CD14-positive monocyte (primary cell): ENCODE measurements at regions not wholly inside any gene's neighbourhood (a gene's known extent, or its start where the extent isn't known, plus 50 kb on each side); places are given as distances from the start of the nearest gene placed in this dataset.

Experiments
- DNase-seq, 3 donors: peaks; one replicate each; pipeline ENCODE4 v3.0.0-alpha.2; 2011 to 2022
- H2AFZ ChIP-seq: 2 replicates; pipeline ENCODE4 v1.6.0; 2012; ENCODE audit warnings: mild to moderate bottlenecking, low read depth, low read length, inconsistent platforms; ENCODE audit not compliant: insufficient read depth, poor library complexity, severe bottlenecking
- H3K27ac ChIP-seq, 2 donors: 1 replicate in 1 of 2; 2 replicates in 1 of 2; pipeline ENCODE4 v1.5.1; 2012 to 2013; ENCODE audit warnings: low read length in 2 of 2, control low read depth in 1 of 2, inconsistent platforms in 1 of 2, low read depth in 1 of 2, mild to moderate bottlenecking in 1 of 2
- H3K27me3 ChIP-seq, 2 donors: one replicate each; pipeline versions ENCODE4 v1.6.0 to v1.6.1; 2011 to 2013; ENCODE audit warnings: low read length in 2 of 2; ENCODE audit not compliant: control insufficient read depth in 2 of 2, insufficient read depth in 2 of 2
- H3K36me3 ChIP-seq, 2 donors: replicated peaks in 1 of 2; 1 replicate in 1 of 2; 2 replicates in 1 of 2; pipeline versions ENCODE4 v1.5.1 to v1.6.1; 2012 to 2013; ENCODE audit warnings: low read length in 2 of 2, control low read depth in 1 of 2, inconsistent platforms in 1 of 2, mild to moderate bottlenecking in 1 of 2; ENCODE audit not compliant: insufficient read depth in 2 of 2, control insufficient read depth in 1 of 2
- H3K4me1 ChIP-seq, 2 donors: 1 replicate in 1 of 2; 2 replicates in 1 of 2; pipeline versions ENCODE4 v1.5.1 to v1.6.1; 2012 to 2013; ENCODE audit warnings: low read length in 2 of 2, control low read depth in 1 of 2, inconsistent platforms in 1 of 2, mild to moderate bottlenecking in 1 of 2, moderate library complexity in 1 of 2; ENCODE audit not compliant: insufficient read depth in 2 of 2, control insufficient read depth in 1 of 2
- H3K4me2 ChIP-seq: replicated peaks from 2 replicates; pipeline ENCODE3; 2012; ENCODE audit warnings: low read length, moderate library complexity, mild to moderate bottlenecking; ENCODE audit not compliant: poor library complexity, severe bottlenecking; ENCODE audit errors: extremely low read depth
- H3K4me3 ChIP-seq, 3 experiments: fragments of 200-600 bp in 1 of 3; sonication (generic) in 1 of 3; replicated peaks in 1 of 3; 1 replicate in 2 of 3; 2 replicates in 1 of 3; pipeline ENCODE4 v1.5.1; 2011 to 2013; ENCODE audit warnings: low read length in 3 of 3, mild to moderate bottlenecking in 3 of 3, control low read depth in 2 of 3, low read depth in 2 of 3, inconsistent platforms in 1 of 3, moderate library complexity in 1 of 3
- H3K79me2 ChIP-seq: 2 replicates; pipeline ENCODE4 v1.6.0; 2012; ENCODE audit warnings: mild to moderate bottlenecking, control low read depth, inconsistent platforms, low read length, moderate library complexity; ENCODE audit not compliant: insufficient read depth
- H3K9ac ChIP-seq: 2 replicates; pipeline ENCODE4 v1.6.0; 2017; ENCODE audit warnings: low read length, mild to moderate bottlenecking; ENCODE audit not compliant: insufficient read depth, poor library complexity, severe bottlenecking
- H3K9me3 ChIP-seq, 2 donors: replicated peaks in 1 of 2; 1 replicate in 1 of 2; 2 replicates in 1 of 2; pipeline versions ENCODE4 v1.5.1 to v1.6.1; 2012 to 2013; ENCODE audit warnings: low read length in 2 of 2, control low read depth in 1 of 2; ENCODE audit not compliant: control insufficient read depth in 1 of 2, insufficient read depth in 1 of 2
- H4K20me1 ChIP-seq: 2 replicates; pipeline ENCODE4 v1.6.0; 2012; ENCODE audit warnings: mild to moderate bottlenecking, low read length, control low read depth, moderate library complexity; ENCODE audit not compliant: insufficient read depth
- H3K27ac Mint-ChIP-seq, 7 donors: one replicate each; pipeline ENCODE4 v1.8.0; 2020; ENCODE audit warnings: mild to moderate bottlenecking in 7 of 7, mixed read lengths in 7 of 7, moderate library complexity in 6 of 7, inconsistent platforms in 2 of 7
- H3K27me3 Mint-ChIP-seq, 3 donors: one replicate each; pipeline ENCODE4 v1.8.0; 2021 to 2022; ENCODE audit warnings: low read depth in 3 of 3, mild to moderate bottlenecking in 3 of 3, mixed read lengths in 3 of 3, moderate library complexity in 3 of 3, inconsistent platforms in 1 of 3
- H3K36me3 Mint-ChIP-seq, 2 donors: one replicate each; pipeline ENCODE4 v1.8.0; 2020; ENCODE audit warnings: mixed read lengths in 2 of 2, inconsistent platforms in 1 of 2, mild to moderate bottlenecking in 1 of 2
- H3K4me1 Mint-ChIP-seq: one replicate; pipeline ENCODE4 v1.8.0; 2020; ENCODE audit warnings: mild to moderate bottlenecking, mixed read lengths
- H3K4me3 Mint-ChIP-seq, 2 donors: one replicate each; pipeline ENCODE4 v1.8.0; 2020; ENCODE audit warnings: mild to moderate bottlenecking in 2 of 2, mixed read lengths in 2 of 2, moderate library complexity in 1 of 2
- H3K9me3 Mint-ChIP-seq, 7 donors: one replicate each; pipeline ENCODE4 v1.8.0; 2020 to 2022; ENCODE audit warnings: mixed read lengths in 7 of 7, mild to moderate bottlenecking in 6 of 7, moderate library complexity in 6 of 7, inconsistent platforms in 2 of 7
- whole genome bisulfite sequencing: methylation state at CpG from one replicate; pipeline ENCODE4 v1.1.5; 2013; ENCODE audit warnings: missing lambda C conversion rate; ENCODE audit not compliant: insufficient coverage; 5-methylcytosine and 5-hydroxymethylcytosine counted together
- intact Hi-C, 2 donors: fragments of 100-400 bp; cut with micrococcal nuclease; formaldehyde crosslinking; loops; one replicate each; pipeline versions ENCODE4 v1.15.0 to v1.15.1; 2023
- TF ChIP-seq, protein P1 (sequence below): fragments of 200-600 bp; IDR thresholded peaks from one replicate; pipeline ENCODE4 v1.8.0; 2022; ENCODE audit warnings: antibody characterized with exemption, mild to moderate bottlenecking

GRCh38 chr2:181314551-181314950 lies 142.6 kb upstream of the ITGA4 start:
- H3K4me2 ChIP-seq: no peak overlapping the region
- TF ChIP-seq, protein P1, sequence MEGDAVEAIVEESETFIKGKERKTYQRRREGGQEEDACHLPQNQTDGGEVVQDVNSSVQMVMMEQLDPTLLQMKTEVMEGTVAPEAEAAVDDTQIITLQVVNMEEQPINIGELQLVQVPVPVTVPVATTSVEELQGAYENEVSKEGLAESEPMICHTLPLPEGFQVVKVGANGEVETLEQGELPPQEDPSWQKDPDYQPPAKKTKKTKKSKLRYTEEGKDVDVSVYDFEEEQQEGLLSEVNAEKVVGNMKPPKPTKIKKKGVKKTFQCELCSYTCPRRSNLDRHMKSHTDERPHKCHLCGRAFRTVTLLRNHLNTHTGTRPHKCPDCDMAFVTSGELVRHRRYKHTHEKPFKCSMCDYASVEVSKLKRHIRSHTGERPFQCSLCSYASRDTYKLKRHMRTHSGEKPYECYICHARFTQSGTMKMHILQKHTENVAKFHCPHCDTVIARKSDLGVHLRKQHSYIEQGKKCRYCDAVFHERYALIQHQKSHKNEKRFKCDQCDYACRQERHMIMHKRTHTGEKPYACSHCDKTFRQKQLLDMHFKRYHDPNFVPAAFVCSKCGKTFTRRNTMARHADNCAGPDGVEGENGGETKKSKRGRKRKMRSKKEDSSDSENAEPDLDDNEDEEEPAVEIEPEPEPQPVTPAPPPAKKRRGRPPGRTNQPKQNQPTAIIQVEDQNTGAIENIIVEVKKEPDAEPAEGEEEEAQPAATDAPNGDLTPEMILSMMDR: no peak
- H3K36me3 ChIP-seq: no peaks in the 10 kb centered on the region
- Mint-ChIP-seq H3K27ac (peak overlapping the region in 1 of 7 donors; percentile 85), H3K4me1 (peaks cover 40% of the 10 kb centered on the region), H3K4me3 (no peak overlapping the region), H3K9me3 (no peaks in the 10 kb centered on the region), H3K27me3 (no peaks in the 10 kb centered on the region), H3K36me3 (no peaks in the 10 kb centered on the region)
- DNase-seq: no peak
- intact Hi-C loops: no loop called here
- peaks cover 38 to 44% of the 10 kb centered on the region in 2 donors for H3K4me1 ChIP-seq
- H2AFZ ChIP-seq: peak overlapping the region; percentile 11
- H3K79me2 ChIP-seq: no peaks in the 10 kb centered on the region
- no peaks in the 10 kb centered on the region for H3K27me3 ChIP-seq
- H3K9ac ChIP-seq: no peak overlapping the region
- no peaks in the 10 kb centered on the region for H3K9me3 ChIP-seq
- H3K27ac ChIP-seq: no peak overlapping the region
- no peaks in the 10 kb centered on the region for H4K20me1 ChIP-seq
- no peak overlapping the region for H3K4me3 ChIP-seq

DNA sequence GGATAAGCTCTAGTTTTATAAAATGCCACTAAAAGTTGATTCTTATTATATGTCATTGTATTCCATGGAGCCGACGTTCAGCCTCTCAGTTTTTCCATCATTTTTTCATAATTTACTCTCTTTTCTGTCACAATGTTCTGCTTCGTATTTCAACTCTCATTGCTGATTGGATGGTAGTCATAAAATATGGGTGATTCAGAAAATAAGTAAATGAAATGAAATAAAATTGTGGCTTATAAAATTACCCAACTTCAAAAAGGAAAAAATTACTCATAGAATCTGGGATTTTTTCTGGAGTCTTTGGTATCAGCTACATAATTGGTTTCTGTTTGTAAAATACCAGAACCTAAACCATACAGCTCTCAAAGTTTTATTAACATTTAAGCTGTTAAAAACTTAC lies 139.7 kb upstream of the ITGA4 start:
- no peak overlapping the region for H3K4me3 ChIP-seq
- Mint-ChIP-seq H3K9me3 (no peaks in the 10 kb centered on the region), H3K4me3 (no peak overlapping the region), H3K4me1 (peaks cover 21% of the 10 kb centered on the region), H3K27ac (no peak overlapping the region), H3K27me3 (no peaks in the 10 kb centered on the region), H3K36me3 (no peaks in the 10 kb centered on the region)
- H3K27ac ChIP-seq: no peak overlapping the region
- no peaks in the 10 kb centered on the region for H3K9me3 ChIP-seq
- no peaks in the 10 kb centered on the region for H3K27me3 ChIP-seq
- no peak overlapping the region for H3K9ac ChIP-seq
- H3K79me2 ChIP-seq: no peaks in the 10 kb centered on the region
- H2AFZ ChIP-seq: no peak overlapping the region
- TF ChIP-seq, protein P1: no peak
- H3K4me2 ChIP-seq: no peak overlapping the region
- intact Hi-C loops: no loop called here
- no CpG with 5 or more reads among the region's 3 CpGs for WGBS
- H3K36me3 ChIP-seq: no peaks in the 10 kb centered on the region
- H4K20me1 ChIP-seq: no peaks in the 10 kb centered on the region
- H3K4me1 ChIP-seq: peaks cover 18 to 21% of the 10 kb centered on the region in 2 donors
- no peak for DNase-seq
